ENCODE measurements at regions not wholly inside any gene's neighbourhood (a gene's known extent, or its start where the extent isn't known, plus 50 kb on each side); places are given as distances from the start of the nearest gene placed in this dataset.

DNA sequence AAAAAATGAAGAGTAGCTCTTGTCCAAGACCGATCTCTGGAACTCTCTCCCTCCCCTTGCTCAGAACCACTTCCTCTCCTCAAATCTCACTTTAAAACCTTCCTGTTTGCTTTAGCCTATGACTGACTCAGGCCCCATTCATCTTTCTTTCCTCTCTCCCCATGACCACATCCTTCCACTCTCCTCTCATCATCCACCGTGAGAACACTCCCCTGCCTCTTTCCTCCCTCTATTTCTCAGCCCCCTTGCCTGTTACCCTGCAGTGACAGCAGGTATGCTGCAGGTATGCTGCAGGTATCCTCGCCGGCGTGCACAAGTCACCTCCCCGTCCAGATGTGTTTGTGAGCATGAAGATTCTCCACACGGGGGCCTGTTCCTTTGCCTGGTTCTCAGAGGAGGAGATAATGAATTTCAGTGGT is 505.3 kb downstream of the CCDC171 start:
- TF ChIP-seq CTCF (IDR thresholded peaks at IDR 0.05; ENCODE audit: low read length) (no peak), EZH2 (IDR thresholded peaks at IDR 0.05; ENCODE audit: borderline replicate concordance, low read length) (no peak)

Data from OCI-LY1 (cell line).